GM11168 (cell line): ENCODE measurements at regions not wholly inside any gene's neighbourhood (a gene's known extent, or its start where the extent isn't known, plus 50 kb on each side); places are given as distances from the start of the nearest gene placed in this dataset.

ENCODE experiments used
- in situ Hi-C: fragments of 300-500 bp; cut with MboI; formaldehyde crosslinking; loops from one replicate; pipeline ENCODE4 v1.12.0; 2022; ENCODE audit warnings: low sequenced_read_pairs; ENCODE audit not compliant: unreplicated experiment

- in situ Hi-C loops: no loop called here
Observed at GRCh38 chr2:226048611-226049010, 649.1 kb downstream of the NYAP2 start.

GRCh38 chr2:226045080-226045479 lies 645.6 kb downstream of the NYAP2 start:
- in situ Hi-C loops: no loop called here

GRCh38 chr2:226040344-226040900 lies 640.9 kb downstream of the NYAP2 start:
- in situ Hi-C loops: no loop called here

- in situ Hi-C loops: no loop called here
Observed at GRCh38 chr2:226037526-226037925, 638.0 kb downstream of the NYAP2 start.

GRCh38 chr2:226031647-226032501 lies 632.4 kb downstream of the NYAP2 start:
- in situ Hi-C loops: no loop called here

- in situ Hi-C loops: no loop called here
Observed at GRCh38 chr2:226030788-226031646, 631.5 kb downstream of the NYAP2 start.

DNA sequence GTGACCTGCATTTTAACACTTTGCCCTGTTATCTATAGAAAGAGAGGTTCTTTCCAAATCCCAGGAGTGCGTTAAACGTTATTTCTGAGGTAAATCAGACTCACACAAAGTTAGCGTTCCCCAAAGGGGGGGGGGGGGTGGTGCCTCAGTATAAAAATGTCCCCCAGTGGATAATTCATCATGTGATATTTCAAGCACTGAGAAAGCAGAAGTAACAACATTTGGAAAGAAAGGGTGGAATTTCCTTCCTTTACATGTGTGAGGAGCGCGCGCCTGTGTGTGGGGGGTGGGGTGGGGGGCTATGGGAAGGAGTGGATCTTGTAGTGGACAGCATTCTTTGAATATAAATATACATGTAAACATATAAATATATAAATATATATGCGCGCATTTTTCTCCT lies 630.9 kb downstream of the NYAP2 start:
- in situ Hi-C loops: no loop called here

- in situ Hi-C loops: no loop called here
Observed at GRCh38 chr2:226023946-226024345, 624.4 kb downstream of the NYAP2 start.

GRCh38 chr2:226023383-226023782 lies 623.9 kb downstream of the NYAP2 start:
- in situ Hi-C loops: no loop called here

DNA sequence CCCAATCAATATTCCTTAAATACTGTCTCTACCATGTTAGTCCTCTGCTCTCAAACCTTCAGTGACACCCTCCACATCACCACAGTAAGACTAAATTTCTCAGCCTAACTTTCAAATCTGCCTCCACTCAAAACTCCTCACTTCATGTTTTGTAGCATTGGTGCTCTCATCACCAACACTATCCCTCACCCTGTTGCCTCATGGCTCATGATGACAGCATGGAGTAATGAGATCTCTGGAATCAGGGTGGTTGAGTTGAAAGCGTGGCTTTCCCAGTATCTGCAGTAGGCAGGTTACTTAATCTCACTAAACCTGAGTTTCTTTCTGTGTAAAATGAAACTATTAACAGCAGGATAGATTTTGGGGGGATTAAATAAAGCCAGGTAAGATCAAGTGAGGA lies 621.4 kb downstream of the NYAP2 start:
- in situ Hi-C loops: no loop called here

GRCh38 chr2:226020176-226020575 lies 620.7 kb downstream of the NYAP2 start:
- in situ Hi-C loops: no loop called here

DNA sequence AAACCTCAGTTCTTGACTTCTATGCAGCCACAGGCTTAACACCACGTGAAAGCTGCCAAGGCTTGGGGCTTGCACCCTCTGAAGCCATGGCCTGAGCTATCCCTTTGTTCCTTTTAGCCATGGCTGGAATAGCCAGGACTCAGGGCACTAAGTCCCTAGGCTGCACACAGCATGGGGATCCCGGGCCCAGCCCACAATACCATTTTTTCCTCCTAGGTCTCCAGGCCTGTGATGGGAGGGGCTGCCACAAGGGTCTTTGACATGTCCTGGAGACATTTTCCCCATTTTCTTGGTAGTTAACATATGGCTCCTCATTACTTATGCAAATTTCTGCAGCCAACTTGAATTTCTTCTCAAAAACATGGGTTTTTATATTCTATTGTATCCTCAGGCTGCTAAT lies 619.1 kb downstream of the NYAP2 start:
- in situ Hi-C loops: no loop called here

DNA sequence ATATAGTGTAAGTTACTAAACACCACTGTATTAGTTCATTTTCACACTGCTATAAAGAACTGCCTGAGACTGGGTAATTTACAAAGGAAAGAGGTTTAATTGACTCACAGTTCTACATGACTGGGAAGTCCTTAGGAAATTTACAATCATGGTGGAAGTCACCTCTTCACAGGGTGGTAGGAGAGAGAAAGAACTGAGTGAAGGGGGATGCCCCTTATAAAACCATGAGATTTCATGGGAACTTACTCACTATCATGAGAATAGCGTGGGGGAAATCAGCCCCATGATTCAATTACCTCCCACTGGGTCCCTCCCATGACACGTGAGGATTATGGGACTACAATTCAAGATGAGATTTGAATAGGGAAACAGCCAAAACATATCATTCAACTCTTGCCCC lies 618.0 kb downstream of the NYAP2 start:
- in situ Hi-C loops: no loop called here

DNA sequence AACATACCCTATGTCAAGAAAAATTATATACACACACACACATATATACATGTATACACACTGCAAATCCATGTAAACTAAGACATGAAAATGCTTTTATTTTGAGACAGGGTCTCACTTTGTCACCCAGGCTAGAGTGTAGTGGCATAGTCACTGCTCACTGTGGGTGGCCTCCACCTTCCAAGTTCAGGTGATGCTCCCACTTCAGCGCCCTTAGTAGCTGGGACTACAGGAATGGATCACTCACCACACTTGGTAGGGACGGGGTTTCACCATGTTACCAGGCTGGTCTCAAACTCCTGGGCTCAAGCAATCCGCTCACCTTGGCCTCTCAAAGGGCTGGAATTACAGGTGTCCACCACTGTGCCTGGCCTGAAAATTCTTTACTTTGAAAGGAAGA lies 617.6 kb downstream of the NYAP2 start:
- in situ Hi-C loops: no loop called here

- in situ Hi-C loops: no loop called here
Observed at GRCh38 chr2:226011716-226012450, 612.4 kb downstream of the NYAP2 start.

GRCh38 chr2:226002438-226002837 lies 602.9 kb downstream of the NYAP2 start:
- in situ Hi-C loops: no loop called here

- in situ Hi-C loops: no loop called here
Observed at GRCh38 chr2:226001716-226002115, 602.2 kb downstream of the NYAP2 start.

DNA sequence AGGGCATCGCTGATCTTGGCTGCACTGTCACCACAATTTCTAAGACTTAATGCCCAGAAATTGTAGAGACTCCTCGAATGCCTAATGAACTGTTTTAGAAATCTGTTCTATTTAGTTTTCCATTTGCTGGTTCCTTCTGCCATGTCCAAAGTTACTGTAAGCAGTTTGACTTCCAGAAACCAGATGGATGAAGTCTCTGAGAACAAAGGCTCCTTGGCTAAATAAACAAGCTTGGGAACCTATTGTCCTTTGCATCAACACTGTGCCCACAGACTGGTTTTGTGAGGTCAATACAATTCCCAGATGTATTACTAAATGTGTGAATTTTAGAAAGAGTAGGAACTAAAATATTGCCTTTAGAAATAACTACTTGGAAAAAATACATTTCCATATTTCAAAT lies 600.2 kb downstream of the NYAP2 start:
- in situ Hi-C loops: no loop called here

DNA sequence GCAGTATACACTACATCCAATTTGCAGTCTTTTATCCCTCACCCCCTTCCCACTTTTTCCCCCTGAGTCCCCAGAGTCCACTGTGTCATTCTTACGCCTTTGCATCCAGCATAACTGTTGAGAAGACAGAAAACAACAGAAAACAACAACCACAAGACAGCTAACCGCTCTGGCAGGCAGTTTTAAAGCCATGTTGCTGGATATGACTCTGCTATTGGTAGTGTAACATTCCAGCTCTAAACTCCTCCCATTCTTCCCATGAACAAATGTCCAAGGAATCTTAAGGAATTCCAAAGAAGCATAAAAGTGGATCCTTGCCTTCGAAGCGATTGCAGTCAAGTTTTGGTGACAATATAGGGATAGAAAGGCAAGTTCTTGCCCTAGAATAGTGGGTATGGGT lies 599.1 kb downstream of the NYAP2 start:
- in situ Hi-C loops: no loop called here

GRCh38 chr2:225998116-225998515 lies 598.6 kb downstream of the NYAP2 start:
- in situ Hi-C loops: no loop called here
